Stimulated activated naive B cell treated with anti-CD40 and anti-IgM and Interleukin-4, amounts not matched to agents 10 μg/mL and 1 μg/mL and 100 μg/mL, for 72 hours (primary cell): ENCODE measurements at regions not wholly inside any gene's neighbourhood (a gene's known extent, or its start where the extent isn't known, plus 50 kb on each side); places are given as distances from the start of the nearest gene placed in this dataset.
A peak's percentile ranks its signal among the peaks of the same experiment; 100 is the strongest.
"Not testable (repeated sequence)": the region's sequence is repeated elsewhere in the genome, so short reads cannot be mapped to it uniquely, and the experiment has no call there.

Experiments used
- ATAC-seq, 2 donors: fragments of 150-1000 bp; cut with Tn5 transposase; replicated peaks; 2 replicates each; pipeline ENCODE4 v1.10.0; 2021; ENCODE audit warnings: moderate library complexity in 1 of 2
- DNase-seq: peaks from one replicate; pipeline ENCODE4 v3.0.0; 2021
- H3K27ac Mint-ChIP-seq: one replicate; pipeline ENCODE4 v1.8.0; 2022; ENCODE audit warnings: mild to moderate bottlenecking, mixed read lengths
- H3K27me3 Mint-ChIP-seq, 2 donors: one replicate each; pipeline ENCODE4 v1.8.0; 2022; ENCODE audit warnings: mixed read lengths in 2 of 2
- H3K36me3 Mint-ChIP-seq, 2 donors: one replicate each; pipeline ENCODE4 v1.8.0; 2022; ENCODE audit warnings: mixed read lengths in 2 of 2, mild to moderate bottlenecking in 1 of 2
- H3K4me1 Mint-ChIP-seq, 2 donors: one replicate each; pipeline ENCODE4 v1.8.0; 2022; ENCODE audit warnings: mixed read lengths in 2 of 2, mild to moderate bottlenecking in 1 of 2
- H3K4me3 Mint-ChIP-seq, 2 donors: one replicate each; pipeline ENCODE4 v1.8.0; 2022; ENCODE audit warnings: mild to moderate bottlenecking in 2 of 2, mixed read lengths in 2 of 2, moderate library complexity in 1 of 2
- H3K9me3 Mint-ChIP-seq, 2 donors: one replicate each; pipeline ENCODE4 v1.8.0; 2022; ENCODE audit warnings: mixed read lengths in 2 of 2, mild to moderate bottlenecking in 1 of 2

- ATAC-seq (no peak), DNase-seq (no peak)
- Mint-ChIP-seq H3K36me3 (peaks cover 0 to 2% of the 10 kb centered on the region in 2 donors), H3K27ac (peak overlapping the region; percentile 14), H3K4me1 (no peaks in the 10 kb centered on the region), H3K4me3 (no peak overlapping the region), H3K9me3 (peaks cover 12 to 13% of the 10 kb centered on the region in 2 donors), H3K27me3 (no peaks in the 10 kb centered on the region)
These were observed 864.0 kb downstream of the LRRIQ3 start for GRCh38 chr1:73333847-73334503.

GRCh38 chr1:73331726-73332125 is 866.2 kb downstream of the LRRIQ3 start:
- Mint-ChIP-seq H3K4me1 (no peaks in the 10 kb centered on the region), H3K27ac (no peak overlapping the region), H3K27me3 (no peaks in the 10 kb centered on the region), H3K4me3 (no peak overlapping the region), H3K9me3 (peaks cover 12 to 16% of the 10 kb centered on the region in 2 donors), H3K36me3 (peaks cover 0 to 2% of the 10 kb centered on the region in 2 donors)
- DNase-seq (no peak), ATAC-seq (no peak)

GRCh38 chr1:73327998-73328397 is 870.0 kb downstream of the LRRIQ3 start:
- Mint-ChIP-seq H3K4me3 (no peak overlapping the region), H3K27me3 (no peaks in the 10 kb centered on the region), H3K36me3 (peaks cover 0 to 2% of the 10 kb centered on the region in 2 donors), H3K9me3 (peaks cover 9 to 15% of the 10 kb centered on the region in 2 donors), H3K4me1 (no peaks in the 10 kb centered on the region), H3K27ac (no peak overlapping the region)
- DNase-seq (no peak), ATAC-seq (peak in 1 of 2 donors; percentile 23)

- no peaks in the 10 kb centered on the region for H3K36me3 Mint-ChIP-seq
- no peak for DNase-seq
- no peaks in the 10 kb centered on the region for H3K4me1 Mint-ChIP-seq
- peak overlapping the region; percentile 22 for H3K27ac Mint-ChIP-seq
- no peaks in the 10 kb centered on the region for H3K27me3 Mint-ChIP-seq
- no peak overlapping the region for H3K4me3 Mint-ChIP-seq
- peaks cover 5 to 16% of the 10 kb centered on the region in 2 donors for H3K9me3 Mint-ChIP-seq
- ATAC-seq = no peak
These were observed 870.7 kb downstream of the LRRIQ3 start for GRCh38 chr1:73327180-73327793.

GRCh38 chr1:73326663-73327062 is 871.3 kb downstream of the LRRIQ3 start:
- Mint-ChIP-seq H3K9me3 (peaks cover 5 to 16% of the 10 kb centered on the region in 2 donors), H3K36me3 (no peaks in the 10 kb centered on the region), H3K27ac (no peak overlapping the region), H3K4me1 (no peaks in the 10 kb centered on the region), H3K27me3 (no peaks in the 10 kb centered on the region), H3K4me3 (no peak overlapping the region)
- DNase-seq (no peak), ATAC-seq (no peak)

GRCh38 chr1:73310797-73311381 is 887.1 kb downstream of the LRRIQ3 start:
- H3K4me3 Mint-ChIP-seq = no peak overlapping the region
- ATAC-seq = no peak

GRCh38 chr1:73306899-73307555 is 890.9 kb downstream of the LRRIQ3 start:
- Mint-ChIP-seq H3K27me3 (no peaks in the 10 kb centered on the region), H3K4me3 (no peak overlapping the region), H3K36me3 (no peaks in the 10 kb centered on the region), H3K27ac (no peak overlapping the region), H3K4me1 (no peaks in the 10 kb centered on the region), H3K9me3 (no peaks in the 10 kb centered on the region)
- no peak for ATAC-seq
- DNase-seq = no peak

More at GRCh38 chr1:73310797-73311381, 887.1 kb downstream of the LRRIQ3 start:
- no peaks in the 10 kb centered on the region for H3K27me3 Mint-ChIP-seq
- no peaks in the 10 kb centered on the region for H3K9me3 Mint-ChIP-seq
- H3K36me3 Mint-ChIP-seq = no peaks in the 10 kb centered on the region
- no peaks in the 10 kb centered on the region for H3K4me1 Mint-ChIP-seq
- no peak overlapping the region for H3K27ac Mint-ChIP-seq
- DNase-seq = no peak

- no peaks in the 10 kb centered on the region for H3K36me3 Mint-ChIP-seq
- no peaks in the 10 kb centered on the region for H3K27me3 Mint-ChIP-seq
- ATAC-seq (no peak), DNase-seq (no peak)
- H3K9me3 Mint-ChIP-seq = peaks cover 8 to 14% of the 10 kb centered on the region in 2 donors
- H3K4me1 Mint-ChIP-seq = no peaks in the 10 kb centered on the region
- H3K4me3 Mint-ChIP-seq = no peak overlapping the region
- H3K27ac Mint-ChIP-seq = no peak overlapping the region
These were observed 924.1 kb downstream of the LRRIQ3 start for GRCh38 chr1:73273886-73274285.

GRCh38 chr1:73245196-73245595 is 952.8 kb downstream of the LRRIQ3 start:
- not testable (repeated sequence) for H3K27ac Mint-ChIP-seq, DNase-seq, ATAC-seq, H3K4me3 Mint-ChIP-seq, H3K4me1 Mint-ChIP-seq, H3K36me3 Mint-ChIP-seq, H3K27me3 Mint-ChIP-seq
- H3K9me3 Mint-ChIP-seq = peaks cover 13 to 20% of the 10 kb centered on the region in 2 donors

- no peak for ATAC-seq
- peaks cover 0 to 3% of the 10 kb centered on the region in 2 donors for H3K36me3 Mint-ChIP-seq
These were observed 936.7 kb upstream of the NEGR1 start for GRCh38 chr1:73218995-73219546.

GRCh38 chr1:73205294-73205973 is 923.1 kb upstream of the NEGR1 start:
- peaks cover 0 to 4% of the 10 kb centered on the region in 2 donors for H3K9me3 Mint-ChIP-seq
- H3K27me3 Mint-ChIP-seq = no peaks in the 10 kb centered on the region
- no peak overlapping the region for H3K27ac Mint-ChIP-seq
- no peak overlapping the region for H3K4me3 Mint-ChIP-seq
- no peaks in the 10 kb centered on the region for H3K36me3 Mint-ChIP-seq
- ATAC-seq (peak; percentile 10 to 19), DNase-seq (no peak)
- no peaks in the 10 kb centered on the region for H3K4me1 Mint-ChIP-seq

More at GRCh38 chr1:73218995-73219546, 936.7 kb upstream of the NEGR1 start:
- Mint-ChIP-seq H3K4me1 (no peaks in the 10 kb centered on the region), H3K27ac (no peak overlapping the region), H3K27me3 (no peaks in the 10 kb centered on the region), H3K9me3 (peaks cover 6 to 14% of the 10 kb centered on the region in 2 donors), H3K4me3 (no peak overlapping the region)
- DNase-seq = no peak

GRCh38 chr1:73197972-73198371 is 915.6 kb upstream of the NEGR1 start:
- no peak for ATAC-seq
- Mint-ChIP-seq H3K4me1 (no peaks in the 10 kb centered on the region), H3K36me3 (no peaks in the 10 kb centered on the region), H3K27ac (no peak overlapping the region), H3K4me3 (no peak overlapping the region), H3K27me3 (no peaks in the 10 kb centered on the region), H3K9me3 (peaks cover 0 to 1% of the 10 kb centered on the region in 2 donors)
- DNase-seq = no peak

GRCh38 chr1:73194965-73195364 is 912.6 kb upstream of the NEGR1 start:
- Mint-ChIP-seq H3K4me1 (no peaks in the 10 kb centered on the region), H3K36me3 (no peaks in the 10 kb centered on the region), H3K4me3 (no peak overlapping the region), H3K27ac (no peak overlapping the region), H3K27me3 (no peaks in the 10 kb centered on the region), H3K9me3 (peaks cover 0 to 1% of the 10 kb centered on the region in 2 donors)
- DNase-seq (no peak), ATAC-seq (no peak)

GRCh38 chr1:73183581-73183980 is 901.2 kb upstream of the NEGR1 start:
- not testable (repeated sequence) for H3K27ac Mint-ChIP-seq, H3K27me3 Mint-ChIP-seq, H3K4me1 Mint-ChIP-seq, H3K9me3 Mint-ChIP-seq, DNase-seq, H3K4me3 Mint-ChIP-seq, ATAC-seq, H3K36me3 Mint-ChIP-seq
